NOMO-1 treated with dmso at 0.1 percent for 144 hours (cell line): ENCODE measurements at regions not wholly inside any gene's neighbourhood (a gene's known extent, or its start where the extent isn't known, plus 50 kb on each side); places are given as distances from the start of the nearest gene placed in this dataset.

Source experiments
- DNase-seq: peaks from one replicate; lab custom pipeline; 2025; ENCODE audit not compliant: unreplicated experiment; lab: John Stamatoyannopoulos, UW

DNA sequence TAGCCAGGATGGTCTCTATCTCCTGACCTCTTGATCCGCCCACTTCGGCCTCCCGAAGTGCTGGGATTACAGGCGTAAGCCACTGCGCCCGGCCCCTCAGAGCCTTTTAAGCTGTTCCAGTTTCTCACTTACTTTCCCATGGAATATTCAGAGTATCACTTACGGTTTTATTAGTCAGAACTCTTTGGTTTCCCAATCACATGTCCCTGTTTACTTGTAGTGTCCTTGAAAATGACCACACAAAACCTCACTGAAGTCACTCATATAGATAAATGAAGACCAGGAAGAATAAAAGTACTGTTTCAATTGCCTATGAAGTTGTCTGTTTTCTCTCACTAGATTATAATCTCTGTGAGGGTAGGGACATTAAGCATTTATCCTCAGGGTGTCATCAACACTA is 217.2 kb upstream of the HCCS start:
- no peak for DNase-seq

DNA sequence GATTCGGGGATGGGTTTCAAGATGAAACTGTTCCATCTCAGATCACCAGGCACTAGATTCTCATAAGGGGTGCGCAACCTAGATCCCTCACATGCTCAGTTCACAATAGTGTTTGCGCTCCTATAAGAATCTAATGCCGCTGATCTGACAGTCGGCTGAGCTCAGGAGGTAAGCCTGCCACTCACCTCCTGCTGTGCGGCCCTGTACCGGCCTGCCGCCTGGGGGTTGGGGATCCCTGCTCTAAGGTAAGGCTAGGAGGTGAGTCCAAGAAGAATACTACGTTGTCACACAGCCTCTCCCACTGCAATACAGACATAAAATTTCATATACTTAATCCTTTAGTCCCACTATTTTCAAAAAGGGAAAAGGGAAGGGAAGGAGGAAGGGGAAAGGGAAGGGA is 213.4 kb upstream of the HCCS start:
- DNase-seq = no peak

DNA sequence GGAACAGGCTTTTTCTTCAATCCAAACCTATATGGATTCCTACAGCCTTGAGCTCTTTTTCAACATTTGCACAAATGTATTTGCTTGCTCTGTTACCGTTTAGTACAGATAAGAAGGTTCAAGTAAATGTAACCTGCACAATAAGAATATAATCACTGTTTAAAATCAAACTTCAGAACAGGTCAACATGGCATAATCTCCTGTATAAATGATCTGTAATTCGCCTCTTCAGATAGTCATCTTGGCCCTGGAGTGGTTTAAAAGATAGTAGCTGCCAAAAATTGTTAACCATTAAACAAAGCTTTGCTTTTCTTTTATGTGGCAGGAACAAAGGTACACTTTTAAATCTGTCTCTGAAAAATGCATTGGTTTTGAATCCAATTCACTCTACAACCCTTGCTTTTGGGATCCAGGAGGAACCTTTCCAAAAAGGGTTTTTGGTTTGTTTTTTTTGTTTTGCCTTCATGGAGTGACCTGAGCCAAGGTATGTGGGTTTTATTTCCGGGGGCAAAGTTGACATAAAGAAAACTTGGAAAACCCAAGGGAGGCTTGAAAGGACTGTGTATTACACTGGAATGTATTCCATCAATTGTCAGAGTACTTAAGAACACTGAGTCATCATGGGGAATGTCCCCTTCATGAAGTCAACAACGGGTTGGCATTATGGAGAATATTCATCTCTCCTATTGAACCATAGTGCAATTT is 210.4 kb upstream of the HCCS start:
- DNase-seq = no peak

DNA sequence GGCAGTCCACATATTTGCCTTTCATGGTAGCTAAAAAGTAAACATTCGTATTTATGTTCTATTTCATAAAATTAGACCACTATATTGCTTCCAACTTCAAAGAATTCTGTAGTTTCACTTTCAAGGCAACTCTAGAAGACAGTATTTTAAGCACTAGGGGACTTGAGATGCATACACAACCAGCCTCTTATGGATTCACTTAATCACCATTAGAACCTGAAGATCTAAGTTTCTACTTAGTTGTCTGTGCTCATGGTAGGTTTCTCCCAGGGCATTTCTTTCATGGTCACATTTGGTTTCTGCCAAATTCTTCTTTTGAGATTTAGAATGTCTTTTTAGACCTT is 209.9 kb upstream of the HCCS start:
- no peak for DNase-seq

DNA sequence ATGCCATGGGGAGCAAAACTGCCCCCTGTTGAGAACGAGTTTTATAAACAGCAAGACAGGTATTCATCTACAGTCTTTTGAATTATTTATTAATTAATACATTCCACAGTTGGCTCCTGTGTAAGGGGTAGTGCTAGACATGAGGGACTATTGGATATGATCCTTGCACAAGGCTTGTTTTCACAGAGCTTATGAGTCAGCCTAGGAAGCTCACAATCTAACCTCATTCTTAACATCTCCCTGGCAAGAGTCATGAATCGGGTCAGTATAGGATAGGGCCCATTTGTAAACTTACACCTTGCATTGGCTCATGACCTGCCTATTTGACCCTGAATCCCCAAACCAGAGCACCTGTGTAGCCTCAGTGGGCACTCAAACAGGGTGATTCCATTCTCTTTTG is 209.1 kb upstream of the HCCS start:
- no peak for DNase-seq

DNA sequence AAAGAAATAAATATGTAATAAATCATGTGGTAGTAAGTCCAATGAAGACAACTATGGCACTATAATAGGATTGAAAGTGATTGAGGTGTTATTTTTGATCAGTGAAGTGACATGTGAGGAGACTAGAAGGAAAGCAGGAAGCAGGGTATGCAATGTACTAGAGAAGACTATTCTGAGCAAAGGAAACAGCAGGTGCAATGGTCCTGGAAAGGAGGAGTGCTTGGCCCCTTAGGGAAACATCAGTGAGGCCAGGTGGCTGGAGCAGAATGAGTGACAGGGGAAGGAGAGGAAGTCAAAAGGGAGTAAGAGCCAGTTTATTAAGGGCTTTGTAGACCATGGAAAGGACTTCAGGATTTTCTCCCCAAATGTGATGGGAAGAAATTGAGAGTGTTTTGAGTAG is 207.6 kb upstream of the HCCS start:
- DNase-seq = no peak

DNA sequence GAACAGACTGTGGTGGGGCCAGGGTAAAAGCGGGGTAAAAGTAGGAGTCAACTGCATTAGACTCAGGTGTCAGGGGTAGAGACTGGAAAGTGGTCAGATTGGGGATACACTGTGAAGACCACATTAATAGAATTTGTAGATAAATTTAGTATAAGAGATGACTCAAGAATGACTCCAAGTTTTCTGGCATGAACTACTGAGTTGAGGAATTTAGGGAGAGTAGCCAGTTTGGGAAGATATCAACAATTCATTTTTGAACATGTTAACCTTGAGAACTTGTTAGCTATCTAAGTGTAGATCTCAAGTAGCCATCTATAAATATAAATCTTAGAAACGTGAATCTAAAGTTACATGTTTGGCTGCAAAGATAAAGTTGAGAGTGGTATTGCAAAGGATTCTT is 206.9 kb upstream of the HCCS start:
- DNase-seq = no peak

DNA sequence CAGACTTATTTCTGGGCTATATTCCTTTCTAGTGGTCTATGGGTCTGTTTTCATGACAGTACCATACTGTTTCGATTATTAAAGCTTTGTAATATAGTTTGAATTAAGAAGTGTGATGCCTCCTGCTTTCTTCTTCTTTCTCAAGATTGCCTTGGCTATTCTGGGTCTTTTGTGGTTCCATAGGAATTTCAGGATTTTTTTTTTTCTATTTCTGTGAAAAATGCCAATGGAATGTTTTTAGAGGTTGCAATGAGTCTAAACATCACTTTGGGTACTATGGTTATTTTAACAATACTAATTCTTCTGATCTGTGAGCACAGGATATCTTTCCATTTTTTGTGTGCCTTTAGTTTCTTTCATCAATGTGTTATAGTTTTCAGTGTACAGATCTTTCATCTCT is 204.3 kb upstream of the HCCS start:
- no peak for DNase-seq

DNA sequence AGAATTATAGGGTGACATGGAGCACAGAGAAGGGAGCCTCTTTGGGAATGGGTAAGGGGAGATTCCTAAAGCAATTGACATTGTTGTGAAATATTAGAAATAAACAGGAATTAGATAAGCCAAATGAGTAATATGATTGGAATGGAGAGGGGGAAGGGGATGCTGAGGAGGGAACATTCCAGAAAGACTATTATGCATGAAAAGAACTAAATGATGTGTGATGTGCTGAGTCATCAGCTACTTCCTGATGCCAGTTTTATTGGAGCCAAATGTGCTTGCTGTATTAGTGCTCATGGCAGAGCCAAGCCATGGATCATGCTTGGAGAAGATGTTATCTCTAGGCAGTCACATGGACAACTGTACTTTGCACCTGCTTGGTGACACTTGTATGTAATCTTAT is 189.0 kb upstream of the HCCS start:
- DNase-seq = no peak

DNA sequence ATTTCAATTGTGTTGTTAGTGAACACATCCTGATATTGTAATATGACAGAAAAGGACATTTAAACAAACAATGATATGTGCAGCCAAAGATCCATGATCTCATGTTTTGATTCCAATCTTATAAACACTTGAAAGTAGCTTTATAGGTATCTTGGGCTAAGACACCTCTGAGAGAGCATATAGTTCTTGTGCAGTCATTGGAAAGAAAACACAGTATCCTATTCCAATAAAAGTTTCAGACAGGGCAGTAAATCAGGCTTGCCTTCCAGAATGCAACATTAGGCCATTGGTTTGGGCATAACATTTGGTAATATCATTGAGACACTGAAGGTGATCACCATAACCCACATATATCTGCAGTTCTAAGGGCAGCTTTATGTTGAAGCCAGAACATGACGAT is 188.3 kb upstream of the HCCS start:
- no peak for DNase-seq

DNA sequence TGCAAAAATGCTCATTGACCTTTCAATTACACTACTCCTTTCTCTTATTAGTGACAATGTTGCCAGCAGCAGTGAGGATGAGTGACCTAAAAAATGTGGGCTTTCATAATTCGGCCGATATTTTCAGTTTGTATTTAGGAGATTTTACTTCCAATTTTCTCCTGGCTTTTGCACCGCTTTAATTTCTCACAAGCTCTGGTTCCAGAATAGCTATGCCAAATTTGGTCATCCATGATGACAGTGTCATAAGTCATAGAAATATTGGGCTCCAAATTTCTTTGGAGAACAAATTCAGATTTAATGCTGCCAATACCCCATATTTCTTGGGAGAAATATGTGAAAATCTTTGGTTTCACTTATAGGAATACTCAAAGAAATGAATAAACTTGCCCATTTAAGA is 187.7 kb upstream of the HCCS start:
- no peak for DNase-seq

DNA sequence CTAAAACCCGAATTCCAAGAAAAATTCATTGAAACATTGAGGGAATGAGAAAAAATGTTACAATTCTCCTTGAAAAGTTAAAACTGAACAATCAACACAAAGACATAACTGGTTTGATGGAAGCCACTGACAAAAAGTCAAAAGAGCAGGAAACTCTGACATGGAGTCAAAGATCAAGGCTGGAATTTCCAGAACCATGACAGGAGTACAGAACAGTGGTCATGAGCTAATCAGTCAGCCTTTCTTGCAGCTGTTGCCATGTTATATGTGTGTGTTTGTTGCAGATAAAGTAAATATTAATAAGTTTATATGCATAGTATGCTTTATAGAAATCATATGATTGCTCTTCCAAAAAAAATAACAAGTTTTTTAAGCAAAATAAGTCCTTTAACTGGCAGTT is 184.7 kb upstream of the HCCS start:
- no peak for DNase-seq

DNA sequence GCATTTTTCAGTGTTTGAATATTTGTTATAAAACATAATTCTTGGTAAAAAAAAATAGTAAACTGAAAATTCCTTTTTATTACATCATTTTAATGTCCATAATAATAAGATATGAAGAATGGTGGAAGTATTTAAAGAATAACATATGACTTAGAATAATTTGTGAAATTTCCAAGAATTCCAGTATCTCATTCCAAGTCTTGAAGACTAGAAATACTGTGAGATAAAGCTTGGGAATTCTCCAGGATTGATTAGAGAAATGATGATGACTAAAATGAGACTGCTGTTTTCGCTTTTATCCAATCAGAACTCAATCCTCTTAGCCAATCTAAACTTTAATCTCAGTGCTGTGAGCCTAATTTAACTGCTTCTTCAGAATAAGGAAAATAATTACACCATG is 184.2 kb upstream of the HCCS start:
- DNase-seq = no peak

DNA sequence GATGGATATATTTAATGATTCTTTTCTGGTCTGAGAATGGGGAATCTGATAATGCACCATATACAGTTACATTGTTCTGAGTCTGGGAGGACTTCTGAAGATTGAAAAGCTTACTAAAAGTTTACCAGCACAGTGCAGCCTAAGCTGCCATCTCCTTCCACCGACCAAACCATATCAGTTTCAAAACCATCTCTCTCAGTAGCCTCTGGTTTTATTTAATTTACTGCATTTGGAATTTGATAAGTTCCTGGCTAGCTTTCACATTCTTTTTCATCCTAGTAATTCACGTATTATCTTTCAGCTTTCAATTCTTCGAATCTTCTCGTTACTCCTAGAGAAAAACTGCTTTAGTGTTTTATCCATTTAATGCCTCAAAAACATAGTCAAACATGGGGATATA is 181.4 kb upstream of the HCCS start:
- DNase-seq = no peak

DNA sequence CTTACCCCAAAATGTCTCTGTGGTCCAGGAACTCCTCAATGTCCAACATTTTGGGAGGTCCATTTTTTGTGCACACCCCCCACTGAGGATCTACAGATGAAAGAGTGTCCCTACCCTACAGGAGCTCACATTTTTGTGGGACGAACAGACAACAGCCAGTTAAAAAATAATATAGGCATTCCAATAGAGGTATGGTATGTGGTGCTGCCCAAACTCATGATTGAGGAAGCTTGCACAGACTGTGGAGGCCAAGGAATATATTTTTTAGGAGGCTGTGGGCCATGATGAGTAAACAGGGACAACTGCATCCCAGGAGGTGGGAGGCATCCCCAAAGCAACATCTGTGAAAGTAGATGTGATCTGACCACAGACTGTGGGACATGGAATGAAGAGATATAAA is 181.0 kb upstream of the HCCS start:
- DNase-seq = no peak

DNA sequence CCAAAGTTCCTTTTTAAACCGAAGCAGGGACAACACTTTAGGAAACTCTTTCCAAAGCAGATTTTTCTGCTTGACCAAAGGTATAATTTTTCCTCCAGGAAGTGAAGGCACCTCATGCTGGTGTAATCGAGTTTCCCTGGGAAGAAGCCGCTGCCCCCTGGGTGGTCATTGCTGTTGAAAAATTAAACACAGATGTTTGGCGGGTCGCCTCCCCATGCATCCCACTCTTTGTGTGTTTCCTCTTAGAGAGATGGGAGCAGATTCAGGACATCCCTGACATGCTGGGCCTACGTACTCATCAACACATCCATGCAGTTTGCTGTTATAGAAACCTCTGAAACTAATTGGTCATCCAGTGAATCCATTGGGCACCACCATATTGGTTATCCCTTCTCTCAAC is 179.2 kb upstream of the HCCS start:
- no peak for DNase-seq

DNA sequence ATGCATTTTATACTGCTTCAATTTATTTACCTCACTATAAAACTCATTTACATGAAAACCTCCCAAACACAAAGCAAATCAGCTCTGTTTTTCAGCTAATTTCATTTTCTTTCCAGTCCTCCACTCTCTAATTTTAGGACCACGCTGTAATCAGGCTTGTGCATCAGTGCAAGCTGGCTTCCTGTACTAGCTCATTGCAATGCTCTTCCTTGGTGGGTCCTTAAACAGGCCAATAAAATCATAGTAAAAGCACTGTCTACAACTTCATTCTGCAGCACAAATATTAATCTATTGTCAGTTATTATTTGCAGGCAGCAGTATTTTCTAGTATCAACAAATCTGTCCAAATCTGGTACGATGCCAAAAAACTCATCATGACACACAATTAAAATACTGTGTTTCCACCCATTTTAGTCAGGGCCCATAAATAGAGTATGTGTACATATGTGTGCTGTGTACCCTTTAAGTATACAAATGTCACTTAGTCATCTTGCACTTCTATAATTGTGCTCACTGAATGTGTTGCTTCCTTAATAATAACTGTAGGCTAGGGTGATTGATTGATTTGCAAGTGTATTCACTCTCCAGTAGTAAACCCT is 178.2 kb upstream of the HCCS start:
- DNase-seq = no peak

DNA sequence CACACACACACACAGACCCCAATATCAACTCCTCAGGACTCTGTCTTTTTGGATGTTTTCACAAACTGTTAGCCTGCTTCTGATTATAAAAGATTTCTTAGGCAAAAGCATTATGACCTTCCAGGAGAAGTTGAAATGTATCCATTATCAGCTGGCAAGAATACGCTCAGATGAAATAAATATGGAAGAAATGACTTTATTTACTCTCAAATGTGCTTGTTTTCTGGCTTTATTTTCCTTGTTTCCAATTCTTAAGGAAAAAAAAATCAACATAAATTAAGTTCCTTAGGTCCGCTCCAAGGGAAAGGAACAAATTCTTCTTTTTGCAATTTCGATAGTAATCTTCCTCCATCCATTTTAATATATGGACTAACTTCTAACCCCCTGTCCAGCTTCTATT is 175.6 kb upstream of the HCCS start:
- DNase-seq = no peak

DNA sequence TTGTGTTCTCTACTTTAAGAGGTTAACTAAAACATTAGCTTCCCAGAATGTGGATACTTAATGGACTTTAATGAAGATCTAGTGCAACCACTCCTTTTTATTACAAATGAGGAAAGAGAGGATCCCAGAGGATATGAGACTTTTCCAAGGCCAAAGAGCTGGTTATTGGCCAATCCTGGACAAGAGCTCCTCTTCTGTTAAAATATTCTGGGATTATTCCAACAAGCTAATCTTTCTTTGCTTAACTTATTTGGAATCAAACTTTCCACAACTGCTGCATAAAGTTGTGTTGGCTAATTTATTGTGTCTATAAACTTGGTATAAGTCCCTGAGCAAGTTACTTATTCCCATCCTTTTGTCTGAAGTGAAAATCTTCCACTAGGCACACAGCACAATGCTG is 174.2 kb upstream of the HCCS start:
- DNase-seq = no peak

DNA sequence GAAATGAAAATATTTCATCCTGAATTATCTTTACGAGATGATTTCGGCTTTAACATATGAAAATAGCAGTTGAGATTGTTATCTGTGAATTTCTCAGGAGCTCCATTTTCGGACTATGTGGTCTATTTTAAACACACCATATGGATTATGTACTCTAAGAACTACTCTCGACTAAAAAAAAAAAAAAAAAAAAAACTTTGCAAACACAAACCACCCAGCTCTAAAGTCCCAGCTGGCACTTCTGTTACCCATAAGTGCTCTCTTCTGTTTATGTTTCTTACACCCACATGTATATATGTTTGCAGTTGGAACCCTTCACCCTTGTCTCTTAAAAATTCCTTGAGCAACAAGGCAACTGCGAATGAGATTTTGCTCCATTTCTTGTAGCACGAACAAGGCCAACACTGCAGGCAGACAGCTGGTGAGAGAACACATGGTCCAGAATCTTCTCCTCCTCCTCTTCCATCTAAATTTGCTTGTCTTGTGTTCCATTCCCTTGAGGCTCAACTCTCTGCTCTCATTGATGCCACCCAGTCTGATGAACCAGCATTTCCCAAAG is 172.7 kb upstream of the HCCS start:
- DNase-seq = no peak

DNA sequence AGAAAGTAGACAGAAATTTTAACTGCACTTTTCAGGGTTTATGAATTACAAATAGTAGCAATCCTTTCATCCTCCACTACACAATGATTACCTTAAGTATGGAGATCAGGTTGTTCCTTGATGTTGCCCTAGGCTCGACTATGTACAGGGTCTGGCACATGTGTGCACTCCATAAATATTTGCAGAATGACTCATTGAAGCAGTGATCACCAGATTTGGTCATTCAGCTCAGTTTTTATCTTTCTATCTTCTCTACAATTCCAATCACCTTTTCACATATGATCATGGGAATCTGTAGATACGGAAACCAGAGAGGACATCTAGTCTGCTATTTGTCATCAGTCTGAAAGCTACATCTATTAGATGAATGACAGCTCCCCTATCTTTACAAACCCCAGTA is 171.7 kb upstream of the HCCS start:
- no peak for DNase-seq

DNA sequence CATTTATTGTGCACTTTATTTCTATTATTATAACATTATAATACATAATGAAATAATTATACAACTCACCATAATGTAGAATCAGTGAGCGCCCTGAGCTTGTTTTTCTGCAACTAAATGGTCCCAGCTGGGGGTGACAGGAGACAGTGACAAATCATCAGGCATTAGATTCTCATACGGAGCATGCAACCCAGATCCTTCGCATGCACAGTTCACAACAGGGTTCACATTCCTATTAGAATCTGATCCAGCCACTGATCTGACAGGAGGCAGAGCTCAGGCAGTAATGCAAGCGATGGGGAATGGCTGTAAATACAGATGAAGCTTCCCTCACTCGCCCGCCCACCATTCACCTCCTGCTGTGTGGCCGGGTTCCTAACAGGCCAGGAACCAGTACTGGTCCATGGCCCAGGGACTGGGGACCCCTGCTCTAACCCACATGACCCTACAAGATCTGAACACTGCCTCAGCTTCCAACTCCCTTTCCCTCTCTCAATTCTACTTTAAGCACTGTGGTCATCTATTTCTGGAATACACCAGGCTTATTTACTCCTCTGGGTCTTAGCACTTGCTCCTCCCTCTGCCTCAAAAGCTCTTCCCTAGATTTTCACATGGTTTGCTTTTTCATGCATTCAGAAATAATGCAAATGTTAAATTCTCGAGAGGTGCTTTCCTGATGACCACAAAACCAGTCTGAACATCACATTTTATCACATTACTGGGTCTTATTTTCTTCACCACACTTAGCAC is 166.8 kb upstream of the HCCS start:
- DNase-seq = no peak
